ENCODE measurements at regions not wholly inside any gene's neighbourhood (a gene's known extent, or its start where the extent isn't known, plus 50 kb on each side); places are given as distances from the start of the nearest gene placed in this dataset.

GRCh38 chr4:8760561-8760960 lies 111.1 kb downstream of the HMX1 start:
- no peaks in the 10 kb centered on the region for H3K27me3 ChIP-seq (ENCODE audit: control insufficient read depth in 2 of 2, insufficient read depth in 2 of 2, low read length in 2 of 2)
- TF ChIP-seq MAX (IDR thresholded peaks at IDR 0.05; ENCODE audit: insufficient read depth, insufficient read length): no peak
- TF ChIP-seq EZH2 (IDR thresholded peaks at IDR 0.05; ENCODE audit: borderline replicate concordance, low read depth, low read length, severe bottlenecking): no peak
- no peak for TF ChIP-seq GATA2 (IDR thresholded peaks at IDR 0.05; ENCODE audit: insufficient read depth, insufficient read length, low read depth, low read length)
- ChIA-PET POLR2A (no interaction called here), CTCF (no interaction called here)
- H4K20me1 ChIP-seq (replicated peaks; ENCODE audit: control insufficient read depth, extremely low read depth, insufficient read depth, low read length): no peaks in the 10 kb centered on the region
- DNase-seq (ENCODE audit: low read depth, low spot score): no peak
- no peak for FAIRE-seq
- no peaks in the 10 kb centered on the region for H3K36me3 ChIP-seq (ENCODE audit: control insufficient read depth in 2 of 2, extremely low read depth in 1 of 2, insufficient read depth in 2 of 2, low read length in 2 of 2)
- BruUV-seq (replicated peaks): no TSS peak
- H3K27ac ChIP-seq (ENCODE audit: insufficient read depth, low read depth, low read length): no peak overlapping the region
- no peaks in the 10 kb centered on the region for H3K9me3 ChIP-seq (replicated peaks; ENCODE audit: control insufficient read depth, insufficient read depth, low read length)
- no peak overlapping the region for H3K4me3 ChIP-seq (replicated peaks in 1 of 3; ENCODE audit: insufficient read depth in 1 of 3, low read depth in 1 of 3, low read length in 3 of 3)
- dilution Hi-C loops (cut with MboI; ENCODE audit: extremely low pct_ligation_motif_present, low sequenced_read_pairs) (no loop called here), intact Hi-C loops (cut with micrococcal nuclease) (no loop called here)
- H3K9ac ChIP-seq (replicated peaks; ENCODE audit: extremely low read depth, insufficient read depth, low read length): no peak overlapping the region
- H3K9me1 ChIP-seq (replicated peaks; ENCODE audit: control insufficient read depth, extremely low read depth, insufficient read depth, low read length): no peaks in the 10 kb centered on the region
- no peak overlapping the region for H2AFZ ChIP-seq (ENCODE audit: low read depth, low read length)
- H3K4me2 ChIP-seq (ENCODE audit: insufficient read depth, low read length): no peak overlapping the region
- no peaks in the 10 kb centered on the region for H3K4me1 ChIP-seq (ENCODE audit: control insufficient read depth, extremely low read depth, insufficient read depth, low read length)
- H3K79me2 ChIP-seq (ENCODE audit: control insufficient read depth, insufficient read depth, low read length): no peaks in the 10 kb centered on the region

GRCh38 chr4:8759987-8760386 lies 111.7 kb downstream of the HMX1 start:
- Histone ChIP-seq H3K27ac (ENCODE audit: insufficient read depth, low read depth, low read length) (no peak overlapping the region), H3K9me3 (replicated peaks; ENCODE audit: control insufficient read depth, insufficient read depth, low read length) (no peaks in the 10 kb centered on the region), H3K79me2 (ENCODE audit: control insufficient read depth, insufficient read depth, low read length) (no peaks in the 10 kb centered on the region), H3K36me3 (ENCODE audit: control insufficient read depth in 2 of 2, extremely low read depth in 1 of 2, insufficient read depth in 2 of 2, low read length in 2 of 2) (no peaks in the 10 kb centered on the region), H3K4me3 (replicated peaks in 1 of 3; ENCODE audit: insufficient read depth in 1 of 3, low read depth in 1 of 3, low read length in 3 of 3) (no peak overlapping the region), H3K9me1 (replicated peaks; ENCODE audit: control insufficient read depth, extremely low read depth, insufficient read depth, low read length) (no peaks in the 10 kb centered on the region), H3K27me3 (ENCODE audit: control insufficient read depth in 2 of 2, insufficient read depth in 2 of 2, low read length in 2 of 2) (no peaks in the 10 kb centered on the region), H3K4me1 (ENCODE audit: control insufficient read depth, extremely low read depth, insufficient read depth, low read length) (no peaks in the 10 kb centered on the region), H2AFZ (ENCODE audit: low read depth, low read length) (no peak overlapping the region), H3K9ac (replicated peaks; ENCODE audit: extremely low read depth, insufficient read depth, low read length) (no peak overlapping the region), H4K20me1 (replicated peaks; ENCODE audit: control insufficient read depth, extremely low read depth, insufficient read depth, low read length) (no peaks in the 10 kb centered on the region), H3K4me2 (ENCODE audit: insufficient read depth, low read length) (no peak overlapping the region)
- BruUV-seq (replicated peaks): no TSS peak
- dilution Hi-C loops (cut with MboI; ENCODE audit: extremely low pct_ligation_motif_present, low sequenced_read_pairs) (no loop called here), intact Hi-C loops (cut with micrococcal nuclease) (no loop called here)
- ChIA-PET CTCF (no interaction called here), POLR2A (no interaction called here)
- FAIRE-seq (no peak), DNase-seq (ENCODE audit: low read depth, low spot score) (no peak)
- TF ChIP-seq CTCF (IDR thresholded peaks at IDR 0.05; ENCODE audit: extremely low read depth in 1 of 2, insufficient read depth in 1 of 2, low read depth in 1 of 2, low read length in 2 of 2) (no peak), MYC (IDR thresholded peaks at IDR 0.05; ENCODE audit: low read depth, low read length) (no peak), FOS (IDR thresholded peaks at IDR 0.05; ENCODE audit: borderline replicate concordance, insufficient read depth, low read length) (no peak), POLR2A (IDR thresholded peaks at IDR 0.05; ENCODE audit: low read depth, low read length) (no peak), JUN (IDR thresholded peaks at IDR 0.05; ENCODE audit: borderline replicate concordance, insufficient read depth, insufficient read length, low read depth) (no peak), POLR2AphosphoS5 (IDR thresholded peaks at IDR 0.05; ENCODE audit: insufficient read depth, low read depth, low read length) (no peak), GATA2 (IDR thresholded peaks at IDR 0.05; ENCODE audit: insufficient read depth, insufficient read length, low read depth, low read length) (no peak)
